Fibroblast of mammary gland (primary cell): ENCODE measurements at regions not wholly inside any gene's neighbourhood (a gene's known extent, or its start where the extent isn't known, plus 50 kb on each side); places are given as distances from the start of the nearest gene placed in this dataset.
"Not testable (repeated sequence)": the region's sequence is repeated elsewhere in the genome, so short reads cannot be mapped to it uniquely, and the experiment has no call there.

Source experiments
- DNase-seq: peaks from one replicate; pipeline ENCODE4 v3.0.0-alpha.2; 2010; ENCODE audit warnings: low read depth
- H3K4me3 ChIP-seq: 2 replicates; pipeline ENCODE4 v1.5.1; 2011; ENCODE audit warnings: low read depth, mild to moderate bottlenecking, low read length, moderate library complexity; ENCODE audit not compliant: control insufficient read depth
- TF ChIP-seq, protein P1 (sequence below): conservative IDR thresholded peaks from 2 replicates; pipeline ENCODE4 v1.5.1; 2011; ENCODE audit warnings: low read depth, low read length, inconsistent platforms; ENCODE audit not compliant: control insufficient read depth, insufficient read depth

DNA sequence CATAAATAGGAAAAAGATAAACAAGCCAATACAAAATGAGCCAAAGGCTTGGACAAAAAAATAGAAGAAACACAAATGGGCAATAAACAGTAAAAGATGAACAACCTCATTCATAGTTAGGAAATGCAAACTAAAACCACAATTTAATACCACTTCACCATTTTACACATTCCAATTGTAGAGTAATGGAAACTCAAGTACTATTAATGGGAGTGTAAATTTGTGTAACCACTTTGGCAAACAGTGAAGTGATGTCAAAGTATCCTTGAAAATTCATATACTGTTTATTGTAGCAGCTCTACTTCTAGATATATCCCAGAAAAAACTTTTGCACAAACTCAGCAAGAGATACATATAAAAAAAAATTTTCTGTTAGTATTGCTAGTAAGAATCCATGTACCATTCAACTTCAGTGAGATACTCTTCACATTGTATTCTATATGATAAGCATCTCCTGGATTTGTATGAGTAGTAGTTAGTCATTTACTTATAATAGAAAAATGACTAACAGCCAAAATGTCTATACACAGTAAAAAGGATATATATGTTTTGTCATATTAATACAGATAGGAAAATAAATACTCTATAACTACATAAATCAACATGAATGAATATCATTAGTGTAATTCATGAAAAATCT lies 229.8 kb downstream of the DKK2 start:
- H3K4me3 ChIP-seq: no peak overlapping the region
- no peak for DNase-seq
- TF ChIP-seq, protein P1, sequence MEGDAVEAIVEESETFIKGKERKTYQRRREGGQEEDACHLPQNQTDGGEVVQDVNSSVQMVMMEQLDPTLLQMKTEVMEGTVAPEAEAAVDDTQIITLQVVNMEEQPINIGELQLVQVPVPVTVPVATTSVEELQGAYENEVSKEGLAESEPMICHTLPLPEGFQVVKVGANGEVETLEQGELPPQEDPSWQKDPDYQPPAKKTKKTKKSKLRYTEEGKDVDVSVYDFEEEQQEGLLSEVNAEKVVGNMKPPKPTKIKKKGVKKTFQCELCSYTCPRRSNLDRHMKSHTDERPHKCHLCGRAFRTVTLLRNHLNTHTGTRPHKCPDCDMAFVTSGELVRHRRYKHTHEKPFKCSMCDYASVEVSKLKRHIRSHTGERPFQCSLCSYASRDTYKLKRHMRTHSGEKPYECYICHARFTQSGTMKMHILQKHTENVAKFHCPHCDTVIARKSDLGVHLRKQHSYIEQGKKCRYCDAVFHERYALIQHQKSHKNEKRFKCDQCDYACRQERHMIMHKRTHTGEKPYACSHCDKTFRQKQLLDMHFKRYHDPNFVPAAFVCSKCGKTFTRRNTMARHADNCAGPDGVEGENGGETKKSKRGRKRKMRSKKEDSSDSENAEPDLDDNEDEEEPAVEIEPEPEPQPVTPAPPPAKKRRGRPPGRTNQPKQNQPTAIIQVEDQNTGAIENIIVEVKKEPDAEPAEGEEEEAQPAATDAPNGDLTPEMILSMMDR: no peak

- no peak for DNase-seq
- H3K4me3 ChIP-seq: no peak overlapping the region
- TF ChIP-seq, protein P1: no peak
Observed at GRCh38 chr4:106803083-106803482, 233.0 kb downstream of the DKK2 start.

- DNase-seq: no peak
- TF ChIP-seq, protein P1: no peak
- H3K4me3 ChIP-seq: no peak overlapping the region
Observed at GRCh38 chr4:106801386-106801785, 234.7 kb downstream of the DKK2 start.

DNA sequence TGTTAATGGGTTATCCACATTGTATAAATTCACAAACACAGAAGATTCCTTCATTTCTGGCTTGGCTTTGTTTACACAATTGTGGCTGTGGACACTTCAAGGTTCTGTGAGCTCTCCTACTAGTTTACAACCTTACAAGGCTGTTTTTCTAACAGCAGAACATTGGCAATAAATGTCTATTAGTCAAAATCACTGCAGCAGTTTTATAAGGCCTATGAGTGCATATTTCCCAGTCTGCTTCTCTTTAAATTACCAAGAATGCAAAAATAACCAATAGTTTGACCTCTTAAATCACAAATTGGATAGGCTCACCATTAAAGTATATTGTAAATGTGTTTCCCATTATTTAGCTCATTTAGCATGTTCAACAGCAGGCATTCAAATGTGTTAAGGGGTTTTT lies 239.2 kb downstream of the DKK2 start:
- H3K4me3 ChIP-seq: no peak overlapping the region
- no peak for DNase-seq
- TF ChIP-seq, protein P1: no peak

DNA sequence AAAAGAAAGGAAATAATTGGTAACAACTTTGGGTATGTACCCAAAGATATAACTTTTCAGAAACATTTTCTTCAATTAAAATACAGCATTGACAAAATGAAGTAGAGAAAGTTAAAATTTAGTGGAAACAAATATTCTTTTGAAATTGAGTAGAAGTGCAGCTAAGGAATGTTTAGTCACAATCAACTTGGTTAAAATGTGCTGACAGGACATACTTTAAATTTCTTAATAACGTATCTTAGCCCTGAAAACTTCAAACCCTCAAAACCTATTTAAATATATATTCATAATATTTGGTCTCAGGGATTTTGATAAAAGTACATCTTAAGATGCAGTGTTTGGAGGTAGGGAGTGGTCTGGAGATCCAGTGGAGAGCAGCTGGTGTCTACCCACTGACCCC lies 240.8 kb downstream of the DKK2 start:
- DNase-seq: no peak
- TF ChIP-seq, protein P1: no peak
- no peak overlapping the region for H3K4me3 ChIP-seq

GRCh38 chr4:106793933-106794332 lies 242.2 kb downstream of the DKK2 start:
- DNase-seq: no peak
- TF ChIP-seq, protein P1: no peak

GRCh38 chr4:106775636-106776035 lies 260.5 kb downstream of the DKK2 start:
- TF ChIP-seq, protein P1: no peak
- no peak for DNase-seq
- H3K4me3 ChIP-seq: no peak overlapping the region

More at GRCh38 chr4:106793933-106794332, 242.2 kb downstream of the DKK2 start:
- no peak overlapping the region for H3K4me3 ChIP-seq

GRCh38 chr4:106774055-106774454 lies 262.1 kb downstream of the DKK2 start:
- H3K4me3 ChIP-seq, DNase-seq: not testable (repeated sequence)
